Right lobe of liver (tissue), 6 donors: ENCODE measurements at regions not wholly inside any gene's neighbourhood (a gene's known extent, or its start where the extent isn't known, plus 50 kb on each side); places are given as distances from the start of the nearest gene placed in this dataset.

Experiments
- ATAC-seq, 4 donors: fragments of 200-7000 bp; cut with Tn5 transposase; one replicate each; pipeline ENCODE4 v1.9.1; 2020; ENCODE audit warnings: mild to moderate bottlenecking in 4 of 4, moderate library complexity in 4 of 4
- DNase-seq, 3 donors: peaks; one replicate each; pipeline ENCODE4 v3.0.0-alpha.2; 2020
- H3K27ac ChIP-seq, 3 donors: fragments of 200-600 bp; one replicate each; pipeline ENCODE4 v1.8.0; 2022
- H3K27me3 ChIP-seq, 2 donors: fragments of 200-600 bp; one replicate each; pipeline ENCODE4 v1.8.0; 2022
- H3K36me3 ChIP-seq, 4 donors: fragments of 200-600 bp; sonication (generic) in 1 of 4; one replicate each; pipeline versions ENCODE4 v1.5.1 to v1.8.0; 2017 to 2022; ENCODE audit warnings: control low read depth in 1 of 4
- H3K4me1 ChIP-seq, 4 donors: fragments of 200-600 bp; sonication (generic) in 1 of 4; one replicate each; pipeline versions ENCODE4 v1.5.1 to v1.8.0; 2017 to 2022; ENCODE audit warnings: control low read depth in 1 of 4
- H3K4me3 ChIP-seq, 3 donors: fragments of 200-600 bp; one replicate each; pipeline ENCODE4 v1.8.0; 2022
- H3K9me3 ChIP-seq, 4 donors: fragments of 200-600 bp; sonication (generic) in 1 of 4; one replicate each; pipeline versions ENCODE4 v1.5.1 to v1.8.0; 2017 to 2022; ENCODE audit warnings: control low read depth in 1 of 4
- POLR2A ChIP-seq: fragments of 450-650 bp; IDR thresholded peaks from one replicate; pipeline ENCODE4 v1.6.1; 2017; ENCODE audit warnings: antibody characterized with exemption, mild to moderate bottlenecking
- WGBS: methylation state at CpG from one replicate; pipeline ENCODE4 v1.1.6; 2018; ENCODE audit warnings: low coverage, low lambda C conversion rate; ENCODE audit not compliant: insufficient coverage; ENCODE audit errors: missing lambda C conversion rate; 5-methylcytosine and 5-hydroxymethylcytosine counted together
- intact Hi-C, 2 donors: fragments of 100-400 bp; cut with DNase I; formaldehyde crosslinking; loops; one replicate each; pipeline versions ENCODE4 v1.11.2 to v1.14.1; 2022
- TF ChIP-seq, protein P1 (sequence below), 4 donors: fragments of 200-600 bp in 3 of 4; fragments of 450-650 bp in 1 of 4; IDR thresholded peaks; one replicate each; pipeline versions ENCODE4 v1.5.1 to v1.8.0; 2016 to 2022; ENCODE audit warnings: antibody characterized with exemption in 4 of 4, mild to moderate bottlenecking in 2 of 4
- donor health status: DM: no; HTN: yes; CAD: no.
- donor health status: DM: no; HTN: no; CAD: no.
- donor health status: DM: no; HTN: no; CAD: no.
- donor health status: DM: no; HTN: yes; CAD: no.
- donor health status: DM: no; HTN: yes; CAD: no.

DNA sequence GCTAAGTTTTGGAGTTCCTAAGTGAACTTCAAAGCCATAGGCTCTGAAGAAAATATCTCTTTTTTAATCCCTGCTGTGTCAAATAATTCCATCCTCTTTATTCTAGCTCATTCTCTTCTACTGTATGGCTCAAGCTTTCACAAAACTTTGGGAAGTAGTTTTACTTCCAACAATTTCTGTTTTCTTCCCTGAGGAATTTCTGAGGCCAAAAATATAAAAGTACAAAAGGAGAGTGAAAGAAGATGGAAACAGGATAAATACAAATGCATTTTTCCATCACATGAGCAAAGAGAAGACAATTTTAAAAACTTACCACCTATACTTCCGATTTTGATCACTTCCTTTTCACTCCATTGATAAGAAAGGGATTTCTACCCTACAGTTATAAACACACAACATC is 585.7 kb upstream of the DAB2 start:
- Histone ChIP-seq H3K9me3 (no peaks in the 10 kb centered on the region), H3K27me3 (no peaks in the 10 kb centered on the region), H3K27ac (no peak overlapping the region), H3K36me3 (no peaks in the 10 kb centered on the region), H3K4me1 (no peaks in the 10 kb centered on the region), H3K4me3 (no peak overlapping the region)
- WGBS: 42% methylated on average over 1 of the region's 1 CpG
- DNase-seq (no peak), ATAC-seq (no peak)
- intact Hi-C loops: no loop called here
- no peak for TF ChIP-seq POLR2A
- TF ChIP-seq, protein P1, sequence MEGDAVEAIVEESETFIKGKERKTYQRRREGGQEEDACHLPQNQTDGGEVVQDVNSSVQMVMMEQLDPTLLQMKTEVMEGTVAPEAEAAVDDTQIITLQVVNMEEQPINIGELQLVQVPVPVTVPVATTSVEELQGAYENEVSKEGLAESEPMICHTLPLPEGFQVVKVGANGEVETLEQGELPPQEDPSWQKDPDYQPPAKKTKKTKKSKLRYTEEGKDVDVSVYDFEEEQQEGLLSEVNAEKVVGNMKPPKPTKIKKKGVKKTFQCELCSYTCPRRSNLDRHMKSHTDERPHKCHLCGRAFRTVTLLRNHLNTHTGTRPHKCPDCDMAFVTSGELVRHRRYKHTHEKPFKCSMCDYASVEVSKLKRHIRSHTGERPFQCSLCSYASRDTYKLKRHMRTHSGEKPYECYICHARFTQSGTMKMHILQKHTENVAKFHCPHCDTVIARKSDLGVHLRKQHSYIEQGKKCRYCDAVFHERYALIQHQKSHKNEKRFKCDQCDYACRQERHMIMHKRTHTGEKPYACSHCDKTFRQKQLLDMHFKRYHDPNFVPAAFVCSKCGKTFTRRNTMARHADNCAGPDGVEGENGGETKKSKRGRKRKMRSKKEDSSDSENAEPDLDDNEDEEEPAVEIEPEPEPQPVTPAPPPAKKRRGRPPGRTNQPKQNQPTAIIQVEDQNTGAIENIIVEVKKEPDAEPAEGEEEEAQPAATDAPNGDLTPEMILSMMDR (IDR thresholded peaks at IDR 0.05): no peak

DNA sequence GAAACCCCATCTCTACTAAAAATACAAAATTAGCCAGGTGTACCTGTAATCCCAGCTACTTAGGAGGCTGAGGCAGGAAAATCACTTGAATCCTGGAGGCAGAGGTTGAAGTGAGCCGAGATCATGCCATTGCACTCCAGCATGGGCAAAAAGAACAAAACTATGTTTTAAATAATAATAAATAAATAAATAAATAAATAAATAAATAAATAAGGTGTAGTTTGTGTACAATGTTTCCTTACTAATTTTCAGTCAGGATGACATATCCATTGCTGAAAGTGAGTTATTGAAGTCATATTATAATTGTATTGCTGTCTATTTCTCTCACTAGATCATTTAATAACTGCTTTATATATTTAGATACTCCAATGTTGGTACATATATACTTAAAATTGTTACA is 581.5 kb upstream of the DAB2 start:
- Histone ChIP-seq H3K27me3 (no peaks in the 10 kb centered on the region), H3K27ac (no peak overlapping the region), H3K36me3 (no peaks in the 10 kb centered on the region), H3K4me1 (no peaks in the 10 kb centered on the region), H3K4me3 (no peak overlapping the region), H3K9me3 (no peaks in the 10 kb centered on the region)
- TF ChIP-seq, protein P1 (IDR thresholded peaks at IDR 0.05): no peak
- no peak for TF ChIP-seq POLR2A
- intact Hi-C loops: no loop called here
- DNase-seq (no peak), ATAC-seq (no peak)
- 43% methylated on average over 1 of the region's 1 CpG for WGBS

- H3K27me3 ChIP-seq: no peaks in the 10 kb centered on the region
- no peak for ATAC-seq
- intact Hi-C loops: no loop called here
- H3K4me3 ChIP-seq: no peak overlapping the region
- no peak overlapping the region for H3K27ac ChIP-seq
- no peak for DNase-seq
- TF ChIP-seq POLR2A: no peak
- 89% methylated on average over 1 of the region's 1 CpG for WGBS
- H3K9me3 ChIP-seq: no peaks in the 10 kb centered on the region
- no peaks in the 10 kb centered on the region for H3K36me3 ChIP-seq
- no peaks in the 10 kb centered on the region for H3K4me1 ChIP-seq
Measured at GRCh38 chr5:40001796-40002195, 577.0 kb upstream of the DAB2 start.

DNA sequence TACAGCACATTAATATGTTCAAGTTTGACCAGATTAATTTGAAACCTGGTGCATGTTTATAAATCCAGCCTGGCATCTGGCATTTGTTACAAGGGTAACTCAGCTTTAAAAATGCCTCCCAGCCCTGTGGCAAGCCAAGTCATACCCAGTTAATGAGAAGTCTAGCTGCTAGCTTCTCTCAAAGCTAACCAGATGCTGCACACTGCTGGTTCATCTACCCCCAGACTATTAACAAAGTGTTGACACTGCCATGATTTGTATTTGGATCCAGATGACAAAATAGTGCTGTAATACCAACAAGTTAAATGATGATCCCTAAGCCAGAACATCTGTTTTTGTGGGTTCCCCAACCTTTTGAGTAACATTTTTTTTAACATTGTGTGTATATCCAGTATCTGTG is 573.7 kb upstream of the DAB2 start:
- ATAC-seq (no peak), DNase-seq (no peak)
- TF ChIP-seq POLR2A: no peak
- Histone ChIP-seq H3K36me3 (no peaks in the 10 kb centered on the region), H3K4me1 (no peaks in the 10 kb centered on the region), H3K27me3 (no peaks in the 10 kb centered on the region), H3K4me3 (no peak overlapping the region), H3K27ac (no peak overlapping the region), H3K9me3 (no peaks in the 10 kb centered on the region)
- intact Hi-C loops: no loop called here

GRCh38 chr5:39995990-39996389 is 571.2 kb upstream of the DAB2 start:
- Histone ChIP-seq H3K36me3 (no peaks in the 10 kb centered on the region), H3K27me3 (no peaks in the 10 kb centered on the region), H3K9me3 (no peaks in the 10 kb centered on the region), H3K27ac (no peak overlapping the region), H3K4me3 (no peak overlapping the region), H3K4me1 (no peaks in the 10 kb centered on the region)
- DNase-seq: no peak
- intact Hi-C loops: no loop called here
- ATAC-seq: no peak
- 54% methylated on average over 1 of the region's 1 CpG for WGBS
- no peak for TF ChIP-seq POLR2A
- TF ChIP-seq, protein P1 (IDR thresholded peaks at IDR 0.05): no peak

DNA sequence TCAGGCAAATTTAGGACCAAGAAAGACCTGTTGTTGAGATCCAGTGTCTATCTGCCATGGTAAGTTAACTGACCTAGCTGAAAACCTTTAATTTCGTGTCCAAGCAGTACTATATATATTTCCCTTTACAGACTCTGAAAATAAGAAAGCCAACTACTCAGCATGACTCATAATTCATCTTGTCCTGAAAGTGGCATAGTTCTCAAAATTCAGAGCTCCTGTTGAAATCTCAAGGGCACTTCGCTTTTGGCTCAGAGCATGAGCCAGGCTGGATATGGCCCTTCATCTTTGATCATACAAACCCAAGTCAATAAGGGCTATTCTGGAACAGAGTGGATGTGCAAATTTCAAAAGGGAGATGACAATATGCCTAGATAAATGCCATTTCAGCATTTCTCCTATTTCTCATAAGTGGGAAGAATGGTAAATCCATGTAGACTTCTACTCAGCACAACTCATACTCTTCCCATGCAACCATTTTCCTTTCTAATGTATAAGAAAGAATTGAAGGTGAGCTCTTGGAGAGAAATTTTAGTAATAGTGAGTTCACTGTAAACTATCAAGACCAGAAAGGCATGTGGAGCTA is 567.9 kb upstream of the DAB2 start:
- no peak overlapping the region for H3K4me3 ChIP-seq
- H3K27me3 ChIP-seq: no peaks in the 10 kb centered on the region
- no peak for DNase-seq
- no peaks in the 10 kb centered on the region for H3K36me3 ChIP-seq
- H3K27ac ChIP-seq: no peak overlapping the region
- H3K9me3 ChIP-seq: no peaks in the 10 kb centered on the region
- intact Hi-C loops: no loop called here
- H3K4me1 ChIP-seq: no peaks in the 10 kb centered on the region
- no peak for ATAC-seq
- TF ChIP-seq POLR2A: no peak
- TF ChIP-seq, protein P1 (IDR thresholded peaks at IDR 0.05): no peak
- 54% methylated on average over 2 of the region's 2 CpGs for WGBS
